GM23338 (cell line): ENCODE measurements at regions not wholly inside any gene's neighbourhood (a gene's known extent, or its start where the extent isn't known, plus 50 kb on each side); places are given as distances from the start of the nearest gene placed in this dataset.

Experiments used
- ATAC-seq: fragments of 200-7000 bp; cut with Tn5 transposase; 3 replicates; pipeline ENCODE4 v1.9.1; 2020
- DNase-seq: peaks from one replicate; pipeline ENCODE4 v3.0.0-alpha.2; 2015; ENCODE audit warnings: low spot score
- H2AFZ ChIP-seq: fragments of 200-600 bp; sonication (generic); 2 replicates; pipeline ENCODE4 v1.8.0; 2016; ENCODE audit warnings: antibody characterized with exemption, mild to moderate bottlenecking, moderate library complexity
- H3F3A ChIP-seq: fragments of 200-600 bp; sonication (generic); replicated peaks from 2 replicates; pipeline ENCODE4 v1.8.0; 2017; ENCODE audit warnings: antibody characterized with exemption, mixed run types, low read depth
- H3K27ac ChIP-seq: fragments of 200-600 bp; sonication (generic); 2 replicates; pipeline ENCODE4 v1.6.1; 2016; ENCODE audit warnings: low read depth
- H3K27me3 ChIP-seq: fragments of 200-600 bp; sonication (generic); 2 replicates; pipeline ENCODE4 v1.8.0; 2016; ENCODE audit warnings: mild to moderate bottlenecking, mixed run types, moderate library complexity; ENCODE audit not compliant: insufficient read depth
- H3K36me3 ChIP-seq: fragments of 200-600 bp; sonication (generic); 2 replicates; pipeline ENCODE4 v1.8.0; 2016; ENCODE audit warnings: mild to moderate bottlenecking; ENCODE audit not compliant: insufficient read depth
- H3K4me1 ChIP-seq: fragments of 200-600 bp; sonication (generic); 2 replicates; pipeline ENCODE4 v1.8.0; 2016; ENCODE audit warnings: mild to moderate bottlenecking, moderate library complexity; ENCODE audit not compliant: insufficient read depth
- H3K4me2 ChIP-seq: fragments of 200-600 bp; sonication (generic); 2 replicates; pipeline ENCODE4 v1.7.1; 2017; ENCODE audit warnings: mixed run types
- H3K4me3 ChIP-seq: fragments of 200-600 bp; sonication (generic); 2 replicates; pipeline ENCODE4 v1.6.1; 2016; ENCODE audit warnings: mixed run types
- H3K79me2 ChIP-seq: fragments of 200-600 bp; sonication (generic); replicated peaks from 2 replicates; pipeline ENCODE4 v1.8.0; 2017; ENCODE audit warnings: mild to moderate bottlenecking; ENCODE audit not compliant: insufficient read depth
- H3K9me2 ChIP-seq: fragments of 200-600 bp; sonication (generic); 2 replicates; pipeline ENCODE4 v1.8.0; 2017; ENCODE audit not compliant: insufficient read depth
- H4K20me1 ChIP-seq: fragments of 200-600 bp; sonication (generic); replicated peaks from 2 replicates; pipeline ENCODE4 v1.8.0; 2017; ENCODE audit warnings: mild to moderate bottlenecking; ENCODE audit not compliant: insufficient read depth
- H3K27ac Mint-ChIP-seq: 2 replicates; pipeline ENCODE4 v1.8.0; 2020; ENCODE audit warnings: inconsistent platforms, mild to moderate bottlenecking, moderate library complexity, mixed read lengths
- H3K27me3 Mint-ChIP-seq: 3 replicates; pipeline ENCODE4 v1.8.0; 2022; ENCODE audit warnings: low read depth, mild to moderate bottlenecking, moderate library complexity, mixed read lengths, inconsistent platforms; ENCODE audit not compliant: insufficient read depth, poor library complexity
- H3K36me3 Mint-ChIP-seq: 3 replicates; pipeline ENCODE4 v1.8.0; 2021; ENCODE audit warnings: low read depth, mild to moderate bottlenecking, inconsistent platforms, moderate library complexity, mixed read lengths
- H3K4me1 Mint-ChIP-seq: 3 replicates; pipeline ENCODE4 v1.8.0; 2020; ENCODE audit warnings: mild to moderate bottlenecking, inconsistent platforms, mixed read lengths
- H3K4me3 Mint-ChIP-seq: 3 replicates; pipeline ENCODE4 v1.8.0; 2021; ENCODE audit warnings: moderate library complexity, mild to moderate bottlenecking, inconsistent platforms, mixed read lengths
- H3K9me3 Mint-ChIP-seq: 3 replicates; pipeline ENCODE4 v1.8.0; 2020; ENCODE audit warnings: moderate library complexity, mild to moderate bottlenecking, inconsistent platforms, mixed read lengths
- CREB1 ChIP-seq: fragments of 250-450 bp; sonication (Bioruptor Pico); IDR thresholded peaks from 2 replicates; pipeline ENCODE4 v1.5.0; 2020; ENCODE audit warnings: low read depth, mild to moderate bottlenecking, moderate library complexity
- EZH2 ChIP-seq: fragments of 200-600 bp; sonication (generic); IDR thresholded peaks from one replicate; pipeline ENCODE4 v1.8.0; 2017; ENCODE audit warnings: antibody characterized with exemption, mild to moderate bottlenecking, low read depth; ENCODE audit not compliant: unreplicated experiment
- EZH2phosphoT487 ChIP-seq: fragments of 200-600 bp; sonication (generic); IDR thresholded peaks from one replicate; pipeline ENCODE4 v1.8.1; 2018; ENCODE audit warnings: antibody characterized with exemption; ENCODE audit not compliant: unreplicated experiment
- JUNB ChIP-seq: IDR thresholded peaks from one replicate; pipeline ENCODE4 v1.6.1; 2016; ENCODE audit warnings: antibody characterized with exemption; ENCODE audit not compliant: unreplicated experiment
- NANOG ChIP-seq: IDR thresholded peaks from 2 replicates; pipeline ENCODE4 v1.6.1; 2016; ENCODE audit warnings: antibody characterized with exemption, borderline replicate concordance
- POLR2AphosphoS5 ChIP-seq: IDR thresholded peaks from 2 replicates; pipeline ENCODE4 v1.6.1; 2016; ENCODE audit warnings: antibody characterized with exemption, low read depth
- STAT1 ChIP-seq: IDR thresholded peaks from one replicate; pipeline ENCODE4 v1.6.1; 2016; ENCODE audit warnings: antibody characterized with exemption; ENCODE audit not compliant: unreplicated experiment
- ZNF114 ChIP-seq: fragments of 250-450 bp; sonication (Bioruptor Pico); IDR thresholded peaks from 2 replicates; pipeline ENCODE4 v1.5.0; 2020; ENCODE audit warnings: mild to moderate bottlenecking, moderate library complexity
- ZNF331 ChIP-seq: fragments of 250-450 bp; sonication (Bioruptor Pico); IDR thresholded peaks from 2 replicates; pipeline ENCODE4 v1.5.0; 2020; ENCODE audit warnings: low read depth, mild to moderate bottlenecking, moderate library complexity
- TF ChIP-seq, protein P1 (sequence below): IDR thresholded peaks from 2 replicates; pipeline ENCODE4 v1.6.1; 2016; ENCODE audit warnings: antibody characterized with exemption
- TF ChIP-seq, protein P2 (sequence below): IDR thresholded peaks from one replicate; pipeline ENCODE4 v1.6.1; 2018; ENCODE audit warnings: antibody characterized with exemption; ENCODE audit not compliant: unreplicated experiment
- TF ChIP-seq, protein P3 (sequence below): fragments of 250-450 bp; sonication (Bioruptor Pico); IDR thresholded peaks from 2 replicates; pipeline ENCODE4 v1.5.0; 2020; ENCODE audit warnings: mild to moderate bottlenecking, moderate library complexity
- TF ChIP-seq, protein P4 (sequence below), 2 experiments: fragments of 200-600 bp in 1 of 2; sonication (generic) in 1 of 2; conservative IDR thresholded peaks; 2 replicates each; pipeline versions ENCODE4 v1.5.1 to v1.6.1; 2016 to 2017; ENCODE audit warnings: antibody characterized with exemption in 2 of 2, low read depth in 2 of 2, mild to moderate bottlenecking in 2 of 2, moderate library complexity in 1 of 2

DNA sequence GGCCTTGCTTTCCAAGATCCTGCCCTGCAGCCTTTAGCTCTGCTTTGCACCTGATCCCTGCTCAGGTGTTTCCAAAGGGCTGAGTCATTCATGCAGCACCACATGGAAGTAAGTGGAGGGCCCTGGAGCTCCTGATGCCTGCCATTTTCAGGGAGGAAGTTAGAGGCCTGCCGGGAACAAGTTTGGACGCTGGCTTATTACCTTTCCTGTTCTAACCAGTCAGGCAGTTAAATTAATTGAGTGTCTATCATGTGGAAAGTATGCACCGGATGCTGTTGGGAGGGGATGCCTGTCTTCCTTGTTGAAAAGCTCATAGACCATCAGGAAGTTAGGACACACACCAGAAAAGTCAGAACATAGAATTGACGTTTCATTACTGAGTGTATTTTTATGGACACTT is 73.7 kb upstream of the PLET1 start:
- no peak for ATAC-seq
- Histone ChIP-seq H3F3A (no peaks in the 10 kb centered on the region), H3K4me1 (no peaks in the 10 kb centered on the region), H3K36me3 (no peaks in the 10 kb centered on the region), H3K79me2 (no peaks in the 10 kb centered on the region), H3K27me3 (no peaks in the 10 kb centered on the region), H3K27ac (no peak overlapping the region), H3K9me2 (0 out of 2 replicates have a peak, but pooled peaks cover 2% of the 10 kb centered on the region), H4K20me1 (no peaks in the 10 kb centered on the region), H3K4me3 (no peak overlapping the region), H2AFZ (no peak overlapping the region), H3K4me2 (no peak overlapping the region)
- no peaks in the 10 kb centered on the region for H3K27me3 Mint-ChIP-seq
- no peaks in the 10 kb centered on the region for H3K4me1 Mint-ChIP-seq
- H3K9me3 Mint-ChIP-seq: peaks cover 14% of the 10 kb centered on the region
- no peak overlapping the region for H3K4me3 Mint-ChIP-seq
- H3K27ac Mint-ChIP-seq: no peak overlapping the region
- H3K36me3 Mint-ChIP-seq: no peaks in the 10 kb centered on the region
- no peak for DNase-seq
- TF ChIP-seq POLR2AphosphoS5: no peak
- no peak for TF ChIP-seq CREB1 (CRISPR knock-in tag)
- TF ChIP-seq, protein P1, sequence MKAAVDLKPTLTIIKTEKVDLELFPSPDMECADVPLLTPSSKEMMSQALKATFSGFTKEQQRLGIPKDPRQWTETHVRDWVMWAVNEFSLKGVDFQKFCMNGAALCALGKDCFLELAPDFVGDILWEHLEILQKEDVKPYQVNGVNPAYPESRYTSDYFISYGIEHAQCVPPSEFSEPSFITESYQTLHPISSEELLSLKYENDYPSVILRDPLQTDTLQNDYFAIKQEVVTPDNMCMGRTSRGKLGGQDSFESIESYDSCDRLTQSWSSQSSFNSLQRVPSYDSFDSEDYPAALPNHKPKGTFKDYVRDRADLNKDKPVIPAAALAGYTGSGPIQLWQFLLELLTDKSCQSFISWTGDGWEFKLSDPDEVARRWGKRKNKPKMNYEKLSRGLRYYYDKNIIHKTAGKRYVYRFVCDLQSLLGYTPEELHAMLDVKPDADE: no peak
- TF ChIP-seq ZNF114 (CRISPR knock-in tag): no peak
- TF ChIP-seq, protein P2, sequence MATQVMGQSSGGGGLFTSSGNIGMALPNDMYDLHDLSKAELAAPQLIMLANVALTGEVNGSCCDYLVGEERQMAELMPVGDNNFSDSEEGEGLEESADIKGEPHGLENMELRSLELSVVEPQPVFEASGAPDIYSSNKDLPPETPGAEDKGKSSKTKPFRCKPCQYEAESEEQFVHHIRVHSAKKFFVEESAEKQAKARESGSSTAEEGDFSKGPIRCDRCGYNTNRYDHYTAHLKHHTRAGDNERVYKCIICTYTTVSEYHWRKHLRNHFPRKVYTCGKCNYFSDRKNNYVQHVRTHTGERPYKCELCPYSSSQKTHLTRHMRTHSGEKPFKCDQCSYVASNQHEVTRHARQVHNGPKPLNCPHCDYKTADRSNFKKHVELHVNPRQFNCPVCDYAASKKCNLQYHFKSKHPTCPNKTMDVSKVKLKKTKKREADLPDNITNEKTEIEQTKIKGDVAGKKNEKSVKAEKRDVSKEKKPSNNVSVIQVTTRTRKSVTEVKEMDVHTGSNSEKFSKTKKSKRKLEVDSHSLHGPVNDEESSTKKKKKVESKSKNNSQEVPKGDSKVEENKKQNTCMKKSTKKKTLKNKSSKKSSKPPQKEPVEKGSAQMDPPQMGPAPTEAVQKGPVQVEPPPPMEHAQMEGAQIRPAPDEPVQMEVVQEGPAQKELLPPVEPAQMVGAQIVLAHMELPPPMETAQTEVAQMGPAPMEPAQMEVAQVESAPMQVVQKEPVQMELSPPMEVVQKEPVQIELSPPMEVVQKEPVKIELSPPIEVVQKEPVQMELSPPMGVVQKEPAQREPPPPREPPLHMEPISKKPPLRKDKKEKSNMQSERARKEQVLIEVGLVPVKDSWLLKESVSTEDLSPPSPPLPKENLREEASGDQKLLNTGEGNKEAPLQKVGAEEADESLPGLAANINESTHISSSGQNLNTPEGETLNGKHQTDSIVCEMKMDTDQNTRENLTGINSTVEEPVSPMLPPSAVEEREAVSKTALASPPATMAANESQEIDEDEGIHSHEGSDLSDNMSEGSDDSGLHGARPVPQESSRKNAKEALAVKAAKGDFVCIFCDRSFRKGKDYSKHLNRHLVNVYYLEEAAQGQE: no peak
- TF ChIP-seq STAT1: no peak
- TF ChIP-seq, protein P3, sequence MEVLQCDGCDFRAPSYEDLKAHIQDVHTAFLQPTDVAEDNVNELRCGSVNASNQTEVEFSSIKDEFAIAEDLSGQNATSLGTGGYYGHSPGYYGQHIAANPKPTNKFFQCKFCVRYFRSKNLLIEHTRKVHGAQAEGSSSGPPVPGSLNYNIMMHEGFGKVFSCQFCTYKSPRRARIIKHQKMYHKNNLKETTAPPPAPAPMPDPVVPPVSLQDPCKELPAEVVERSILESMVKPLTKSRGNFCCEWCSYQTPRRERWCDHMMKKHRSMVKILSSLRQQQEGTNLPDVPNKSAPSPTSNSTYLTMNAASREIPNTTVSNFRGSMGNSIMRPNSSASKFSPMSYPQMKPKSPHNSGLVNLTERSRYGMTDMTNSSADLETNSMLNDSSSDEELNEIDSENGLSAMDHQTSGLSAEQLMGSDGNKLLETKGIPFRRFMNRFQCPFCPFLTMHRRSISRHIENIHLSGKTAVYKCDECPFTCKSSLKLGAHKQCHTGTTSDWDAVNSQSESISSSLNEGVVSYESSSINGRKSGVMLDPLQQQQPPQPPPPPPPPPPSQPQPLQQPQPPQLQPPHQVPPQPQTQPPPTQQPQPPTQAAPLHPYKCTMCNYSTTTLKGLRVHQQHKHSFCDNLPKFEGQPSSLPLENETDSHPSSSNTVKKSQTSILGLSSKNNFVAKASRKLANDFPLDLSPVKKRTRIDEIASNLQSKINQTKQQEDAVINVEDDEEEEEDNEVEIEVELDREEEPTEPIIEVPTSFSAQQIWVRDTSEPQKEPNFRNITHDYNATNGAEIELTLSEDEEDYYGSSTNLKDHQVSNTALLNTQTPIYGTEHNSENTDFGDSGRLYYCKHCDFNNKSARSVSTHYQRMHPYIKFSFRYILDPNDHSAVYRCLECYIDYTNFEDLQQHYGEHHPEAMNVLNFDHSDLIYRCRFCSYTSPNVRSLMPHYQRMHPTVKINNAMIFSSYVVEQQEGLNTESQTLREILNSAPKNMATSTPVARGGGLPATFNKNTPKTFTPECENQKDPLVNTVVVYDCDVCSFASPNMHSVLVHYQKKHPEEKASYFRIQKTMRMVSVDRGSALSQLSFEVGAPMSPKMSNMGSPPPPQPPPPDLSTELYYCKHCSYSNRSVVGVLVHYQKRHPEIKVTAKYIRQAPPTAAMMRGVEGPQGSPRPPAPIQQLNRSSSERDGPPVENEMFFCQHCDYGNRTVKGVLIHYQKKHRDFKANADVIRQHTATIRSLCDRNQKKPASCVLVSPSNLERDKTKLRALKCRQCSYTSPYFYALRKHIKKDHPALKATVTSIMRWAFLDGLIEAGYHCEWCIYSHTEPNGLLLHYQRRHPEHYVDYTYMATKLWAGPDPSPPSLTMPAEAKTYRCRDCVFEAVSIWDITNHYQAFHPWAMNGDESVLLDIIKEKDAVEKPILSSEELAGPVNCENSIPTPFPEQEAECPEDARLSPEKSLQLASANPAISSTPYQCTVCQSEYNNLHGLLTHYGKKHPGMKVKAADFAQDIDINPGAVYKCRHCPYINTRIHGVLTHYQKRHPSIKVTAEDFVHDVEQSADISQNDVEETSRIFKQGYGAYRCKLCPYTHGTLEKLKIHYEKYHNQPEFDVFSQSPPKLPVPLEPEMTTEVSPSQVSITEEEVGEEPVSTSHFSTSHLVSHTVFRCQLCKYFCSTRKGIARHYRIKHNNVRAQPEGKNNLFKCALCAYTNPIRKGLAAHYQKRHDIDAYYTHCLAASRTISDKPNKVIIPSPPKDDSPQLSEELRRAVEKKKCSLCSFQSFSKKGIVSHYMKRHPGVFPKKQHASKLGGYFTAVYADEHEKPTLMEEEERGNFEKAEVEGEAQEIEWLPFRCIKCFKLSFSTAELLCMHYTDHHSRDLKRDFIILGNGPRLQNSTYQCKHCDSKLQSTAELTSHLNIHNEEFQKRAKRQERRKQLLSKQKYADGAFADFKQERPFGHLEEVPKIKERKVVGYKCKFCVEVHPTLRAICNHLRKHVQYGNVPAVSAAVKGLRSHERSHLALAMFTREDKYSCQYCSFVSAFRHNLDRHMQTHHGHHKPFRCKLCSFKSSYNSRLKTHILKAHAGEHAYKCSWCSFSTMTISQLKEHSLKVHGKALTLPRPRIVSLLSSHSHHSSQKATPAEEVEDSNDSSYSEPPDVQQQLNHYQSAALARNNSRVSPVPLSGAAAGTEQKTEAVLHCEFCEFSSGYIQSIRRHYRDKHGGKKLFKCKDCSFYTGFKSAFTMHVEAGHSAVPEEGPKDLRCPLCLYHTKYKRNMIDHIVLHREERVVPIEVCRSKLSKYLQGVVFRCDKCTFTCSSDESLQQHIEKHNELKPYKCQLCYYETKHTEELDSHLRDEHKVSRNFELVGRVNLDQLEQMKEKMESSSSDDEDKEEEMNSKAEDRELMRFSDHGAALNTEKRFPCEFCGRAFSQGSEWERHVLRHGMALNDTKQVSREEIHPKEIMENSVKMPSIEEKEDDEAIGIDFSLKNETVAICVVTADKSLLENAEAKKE (CRISPR knock-in tag): no peak
- no peak for TF ChIP-seq NANOG
- TF ChIP-seq, protein P4, sequence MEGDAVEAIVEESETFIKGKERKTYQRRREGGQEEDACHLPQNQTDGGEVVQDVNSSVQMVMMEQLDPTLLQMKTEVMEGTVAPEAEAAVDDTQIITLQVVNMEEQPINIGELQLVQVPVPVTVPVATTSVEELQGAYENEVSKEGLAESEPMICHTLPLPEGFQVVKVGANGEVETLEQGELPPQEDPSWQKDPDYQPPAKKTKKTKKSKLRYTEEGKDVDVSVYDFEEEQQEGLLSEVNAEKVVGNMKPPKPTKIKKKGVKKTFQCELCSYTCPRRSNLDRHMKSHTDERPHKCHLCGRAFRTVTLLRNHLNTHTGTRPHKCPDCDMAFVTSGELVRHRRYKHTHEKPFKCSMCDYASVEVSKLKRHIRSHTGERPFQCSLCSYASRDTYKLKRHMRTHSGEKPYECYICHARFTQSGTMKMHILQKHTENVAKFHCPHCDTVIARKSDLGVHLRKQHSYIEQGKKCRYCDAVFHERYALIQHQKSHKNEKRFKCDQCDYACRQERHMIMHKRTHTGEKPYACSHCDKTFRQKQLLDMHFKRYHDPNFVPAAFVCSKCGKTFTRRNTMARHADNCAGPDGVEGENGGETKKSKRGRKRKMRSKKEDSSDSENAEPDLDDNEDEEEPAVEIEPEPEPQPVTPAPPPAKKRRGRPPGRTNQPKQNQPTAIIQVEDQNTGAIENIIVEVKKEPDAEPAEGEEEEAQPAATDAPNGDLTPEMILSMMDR (conservative IDR thresholded peaks at IDR 0.05; ENCODE audit: low read depth in 2 of 2): no peak
- no peak for TF ChIP-seq EZH2
- no peak for TF ChIP-seq EZH2phosphoT487
- TF ChIP-seq ZNF331: no peak
- TF ChIP-seq JUNB: no peak
